PC-9 (cell line): ENCODE measurements at regions not wholly inside any gene's neighbourhood (a gene's known extent, or its start where the extent isn't known, plus 50 kb on each side); places are given as distances from the start of the nearest gene placed in this dataset.

Experiments used
- EZH2 ChIP-seq: fragments of 200-600 bp; sonication (generic); IDR thresholded peaks from 2 replicates; pipeline ENCODE4 v1.8.0; 2017; ENCODE audit warnings: antibody characterized with exemption, low read depth
- TF ChIP-seq, protein P1 (sequence below): fragments of 200-600 bp; sonication (generic); conservative IDR thresholded peaks from 2 replicates; pipeline ENCODE4 v1.6.1; 2017; ENCODE audit warnings: mixed run types, antibody characterized with exemption, mild to moderate bottlenecking, moderate library complexity

DNA sequence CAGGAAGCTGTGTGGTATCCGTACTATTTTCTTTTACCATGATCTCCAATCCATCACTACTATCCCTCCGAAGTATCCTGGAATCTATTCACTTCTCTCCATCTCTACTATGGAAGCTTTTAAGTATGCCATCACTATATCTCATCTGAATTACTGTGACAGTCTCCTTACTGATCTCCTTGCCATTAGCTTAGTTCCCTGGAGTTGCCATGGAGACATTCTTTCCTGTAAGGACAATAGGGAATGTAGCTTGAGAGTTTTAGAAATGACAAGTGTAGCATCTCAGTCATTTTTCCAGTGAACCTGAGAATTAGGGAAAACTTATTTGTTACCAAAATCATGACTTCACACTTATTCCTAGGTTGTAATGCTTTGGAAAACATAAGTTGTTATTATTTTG lies 86.3 kb downstream of the HPGD start:
- TF ChIP-seq EZH2, result no peak
- TF ChIP-seq, protein P1, sequence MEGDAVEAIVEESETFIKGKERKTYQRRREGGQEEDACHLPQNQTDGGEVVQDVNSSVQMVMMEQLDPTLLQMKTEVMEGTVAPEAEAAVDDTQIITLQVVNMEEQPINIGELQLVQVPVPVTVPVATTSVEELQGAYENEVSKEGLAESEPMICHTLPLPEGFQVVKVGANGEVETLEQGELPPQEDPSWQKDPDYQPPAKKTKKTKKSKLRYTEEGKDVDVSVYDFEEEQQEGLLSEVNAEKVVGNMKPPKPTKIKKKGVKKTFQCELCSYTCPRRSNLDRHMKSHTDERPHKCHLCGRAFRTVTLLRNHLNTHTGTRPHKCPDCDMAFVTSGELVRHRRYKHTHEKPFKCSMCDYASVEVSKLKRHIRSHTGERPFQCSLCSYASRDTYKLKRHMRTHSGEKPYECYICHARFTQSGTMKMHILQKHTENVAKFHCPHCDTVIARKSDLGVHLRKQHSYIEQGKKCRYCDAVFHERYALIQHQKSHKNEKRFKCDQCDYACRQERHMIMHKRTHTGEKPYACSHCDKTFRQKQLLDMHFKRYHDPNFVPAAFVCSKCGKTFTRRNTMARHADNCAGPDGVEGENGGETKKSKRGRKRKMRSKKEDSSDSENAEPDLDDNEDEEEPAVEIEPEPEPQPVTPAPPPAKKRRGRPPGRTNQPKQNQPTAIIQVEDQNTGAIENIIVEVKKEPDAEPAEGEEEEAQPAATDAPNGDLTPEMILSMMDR, result no peak
